Immature natural killer cell (primary cell): ENCODE measurements at regions not wholly inside any gene's neighbourhood (a gene's known extent, or its start where the extent isn't known, plus 50 kb on each side); places are given as distances from the start of the nearest gene placed in this dataset.

Experiments
- DNase-seq, 3 donors: peaks; one replicate each; pipeline ENCODE4 v3.0.0; 2022; ENCODE audit warnings: mixed read lengths in 1 of 3
- H3K27ac Mint-ChIP-seq, 6 donors: one replicate each; pipeline ENCODE4 v1.8.0; 2020; ENCODE audit warnings: mixed read lengths in 6 of 6, mild to moderate bottlenecking in 5 of 6, inconsistent platforms in 4 of 6, moderate library complexity in 3 of 6
- H3K27me3 Mint-ChIP-seq, 3 donors: one replicate each; pipeline ENCODE4 v1.8.0; 2020 to 2021; ENCODE audit warnings: low read depth in 3 of 3, mild to moderate bottlenecking in 3 of 3, mixed read lengths in 3 of 3, moderate library complexity in 3 of 3, inconsistent platforms in 1 of 3
- H3K36me3 Mint-ChIP-seq, 3 donors: one replicate each; pipeline ENCODE4 v1.8.0; 2020; ENCODE audit warnings: mixed read lengths in 3 of 3, inconsistent platforms in 2 of 3, mild to moderate bottlenecking in 2 of 3
- H3K4me1 Mint-ChIP-seq, 2 donors: one replicate each; pipeline ENCODE4 v1.8.0; 2020; ENCODE audit warnings: inconsistent platforms in 2 of 2, mild to moderate bottlenecking in 2 of 2, mixed read lengths in 2 of 2, moderate library complexity in 1 of 2
- H3K4me3 Mint-ChIP-seq, 5 donors: one replicate each; pipeline ENCODE4 v1.8.0; 2020; ENCODE audit warnings: mild to moderate bottlenecking in 5 of 5, mixed read lengths in 5 of 5, inconsistent platforms in 3 of 5, moderate library complexity in 3 of 5
- H3K9me3 Mint-ChIP-seq, 6 donors: one replicate each; pipeline ENCODE4 v1.8.0; 2020; ENCODE audit warnings: mild to moderate bottlenecking in 6 of 6, mixed read lengths in 6 of 6, inconsistent platforms in 4 of 6, moderate library complexity in 3 of 6

DNA sequence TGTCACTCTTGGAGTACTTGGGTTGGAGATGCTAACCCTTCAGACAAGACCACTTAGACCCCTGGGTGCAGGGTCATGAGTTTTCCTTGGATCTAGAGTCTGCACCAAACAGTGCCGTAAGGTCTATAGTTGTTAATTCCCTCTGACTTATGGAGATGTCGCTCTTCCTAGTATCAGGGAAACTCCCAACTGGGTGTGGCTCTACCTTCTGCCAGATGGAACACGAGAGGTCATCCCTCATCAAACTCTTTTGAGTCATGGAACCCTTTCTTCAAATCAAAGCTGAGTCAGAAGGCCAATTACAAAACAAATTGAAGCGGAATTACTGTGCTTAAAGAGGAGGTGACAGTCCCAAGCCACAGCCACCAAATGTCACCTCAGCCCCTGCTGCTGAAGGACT, 514.9 kb upstream of the PROK2 start:
- Mint-ChIP-seq H3K4me1 (no peaks in the 10 kb centered on the region), H3K36me3 (no peaks in the 10 kb centered on the region), H3K27ac (no peak overlapping the region), H3K4me3 (no peak overlapping the region), H3K9me3 (peaks cover 0 to 3% (median 0%) of the 10 kb centered on the region in 6 donors), H3K27me3 (peaks cover 2 to 9% (median 2%) of the 10 kb centered on the region in 3 donors)
- no peak for DNase-seq

DNA sequence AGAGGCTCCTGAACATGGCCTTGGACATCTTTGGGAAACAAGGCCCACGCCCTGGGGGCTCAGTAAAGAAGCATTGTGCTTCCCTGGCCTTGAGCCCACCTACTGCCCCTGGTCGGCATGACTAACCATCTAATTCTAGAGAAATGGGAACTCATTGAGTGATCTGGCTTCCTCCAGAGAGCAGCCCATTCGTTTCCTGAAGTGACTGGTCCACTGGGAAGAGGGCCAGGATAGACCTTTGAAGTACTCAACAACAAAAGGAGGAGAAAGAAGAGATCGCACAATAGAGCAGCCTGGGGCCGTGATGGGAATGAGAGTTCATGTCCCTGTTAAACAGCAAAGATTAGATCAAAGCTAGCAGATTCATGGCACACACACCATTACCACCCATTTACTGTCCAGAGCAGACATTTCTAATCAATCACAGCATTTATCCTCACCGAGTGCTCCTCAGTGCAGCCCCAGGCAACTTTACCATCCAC, 514.4 kb upstream of the PROK2 start:
- H3K36me3 Mint-ChIP-seq: no peaks in the 10 kb centered on the region
- no peak overlapping the region for H3K27ac Mint-ChIP-seq
- peaks cover 2 to 4% (median 2%) of the 10 kb centered on the region in 3 donors for H3K27me3 Mint-ChIP-seq
- no peak overlapping the region for H3K4me3 Mint-ChIP-seq
- H3K9me3 Mint-ChIP-seq: peaks cover 0 to 3% (median 0%) of the 10 kb centered on the region in 6 donors
- no peak for DNase-seq
- H3K4me1 Mint-ChIP-seq: no peaks in the 10 kb centered on the region

DNA sequence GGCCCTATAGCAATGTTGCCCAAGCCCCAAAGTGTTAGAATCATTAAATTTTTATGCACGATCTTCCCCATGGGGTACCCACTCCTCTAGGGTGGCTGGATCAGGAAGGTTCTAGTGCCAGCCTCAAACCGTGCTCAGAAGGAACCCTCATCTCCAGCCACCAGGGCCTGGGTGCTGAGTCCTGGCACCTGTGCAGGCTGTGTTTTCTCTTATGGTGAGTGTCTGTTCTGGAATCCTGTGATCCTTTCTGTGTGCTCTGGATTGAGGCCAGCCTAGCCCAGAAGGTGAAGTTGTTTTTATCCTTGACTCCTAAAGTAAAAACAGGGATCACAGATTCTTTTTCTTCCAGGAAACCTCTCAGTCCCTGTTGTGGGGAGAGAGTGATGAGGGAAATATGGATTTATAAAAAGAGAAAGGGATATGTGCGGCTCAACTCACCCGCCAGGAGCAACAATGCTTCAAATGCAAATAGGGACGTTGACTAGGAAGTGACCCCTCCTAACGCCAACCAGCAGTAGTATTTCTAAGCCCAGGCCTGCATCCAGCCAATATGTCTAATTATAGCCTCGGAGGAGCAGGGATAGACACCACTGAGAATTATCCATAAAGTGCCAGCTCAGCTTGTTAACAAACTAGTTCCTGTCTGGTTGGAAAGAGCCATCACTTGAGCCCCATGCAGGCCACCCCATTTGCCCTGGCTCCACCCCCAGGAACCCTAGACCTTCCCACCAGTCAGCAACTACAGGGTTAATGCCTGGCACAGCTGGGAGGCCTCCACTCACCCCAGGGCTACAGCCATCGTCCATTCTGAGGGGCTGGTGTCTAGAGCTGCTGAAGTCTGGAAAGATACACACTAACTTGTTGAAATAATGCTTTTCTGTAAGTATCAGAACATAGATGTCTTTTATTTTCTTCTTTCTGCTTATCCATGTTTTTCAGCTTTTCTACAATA, 513.5 kb upstream of the PROK2 start:
- Mint-ChIP-seq H3K4me3 (no peak overlapping the region), H3K27me3 (peaks cover 2 to 4% (median 2%) of the 10 kb centered on the region in 3 donors), H3K4me1 (no peaks in the 10 kb centered on the region), H3K9me3 (peaks cover 0 to 3% (median 0%) of the 10 kb centered on the region in 6 donors), H3K36me3 (no peaks in the 10 kb centered on the region), H3K27ac (no peak overlapping the region)
- DNase-seq: no peak

DNA sequence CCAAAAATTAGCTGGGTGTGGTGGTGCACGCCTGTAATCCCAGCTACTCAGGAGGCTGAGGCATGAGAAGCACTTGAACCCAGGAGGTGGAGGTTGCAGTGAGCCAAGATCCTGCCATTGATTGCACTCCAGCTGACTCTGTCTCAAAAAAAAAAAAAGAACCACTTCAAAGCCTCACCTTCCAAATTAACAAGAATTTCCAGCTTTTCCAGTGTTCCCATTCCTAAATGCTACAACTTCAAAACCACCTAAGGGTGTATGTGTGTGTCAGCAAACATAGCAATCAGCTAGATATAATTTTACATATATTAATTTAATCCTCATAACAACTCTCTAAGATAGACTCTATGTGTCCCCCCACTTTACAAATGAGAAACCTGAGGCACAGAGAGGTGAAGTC, 512.5 kb upstream of the PROK2 start:
- H3K4me1 Mint-ChIP-seq: no peaks in the 10 kb centered on the region
- peaks cover 0 to 3% (median 0%) of the 10 kb centered on the region in 6 donors for H3K9me3 Mint-ChIP-seq
- no peak overlapping the region for H3K27ac Mint-ChIP-seq
- DNase-seq: no peak
- peaks cover 2 to 4% (median 3%) of the 10 kb centered on the region in 3 donors for H3K27me3 Mint-ChIP-seq
- no peaks in the 10 kb centered on the region for H3K36me3 Mint-ChIP-seq
- no peak overlapping the region for H3K4me3 Mint-ChIP-seq

DNA sequence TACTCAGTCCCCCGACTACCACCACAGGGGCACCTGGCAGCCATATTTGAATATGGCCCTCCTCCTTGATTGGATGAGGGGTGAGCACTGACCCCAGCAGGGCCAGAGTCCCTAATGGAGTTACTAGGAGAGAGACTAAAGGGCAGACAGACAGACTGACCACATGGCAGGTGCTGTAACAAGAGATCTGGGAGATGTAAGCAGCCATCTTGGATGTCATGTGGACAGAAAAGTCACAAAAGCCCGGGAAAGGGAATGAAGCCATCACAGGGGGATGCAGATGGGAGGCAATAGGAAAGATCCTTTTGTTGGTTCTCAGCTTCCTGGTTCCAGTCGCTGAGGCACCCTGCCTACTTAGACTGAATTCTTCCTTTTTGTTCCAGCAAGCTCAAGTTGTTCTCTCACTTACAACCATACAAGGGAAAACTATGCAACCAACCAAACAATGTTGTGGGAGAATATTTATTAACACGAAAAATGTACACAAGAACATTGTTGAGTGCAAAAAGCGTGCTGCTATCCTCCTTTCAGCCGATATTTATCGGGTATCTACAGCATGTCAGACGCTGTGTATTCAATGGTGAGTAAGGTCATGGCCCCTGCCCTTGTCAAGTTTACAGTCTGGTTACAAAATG, 511.6 kb upstream of the PROK2 start:
- H3K4me1 Mint-ChIP-seq: no peaks in the 10 kb centered on the region
- no peak overlapping the region for H3K4me3 Mint-ChIP-seq
- DNase-seq: no peak
- no peak overlapping the region for H3K27ac Mint-ChIP-seq
- peaks cover 3 to 4% (median 4%) of the 10 kb centered on the region in 3 donors for H3K27me3 Mint-ChIP-seq
- H3K36me3 Mint-ChIP-seq: no peaks in the 10 kb centered on the region
- peaks cover 0 to 3% (median 0%) of the 10 kb centered on the region in 6 donors for H3K9me3 Mint-ChIP-seq

DNA sequence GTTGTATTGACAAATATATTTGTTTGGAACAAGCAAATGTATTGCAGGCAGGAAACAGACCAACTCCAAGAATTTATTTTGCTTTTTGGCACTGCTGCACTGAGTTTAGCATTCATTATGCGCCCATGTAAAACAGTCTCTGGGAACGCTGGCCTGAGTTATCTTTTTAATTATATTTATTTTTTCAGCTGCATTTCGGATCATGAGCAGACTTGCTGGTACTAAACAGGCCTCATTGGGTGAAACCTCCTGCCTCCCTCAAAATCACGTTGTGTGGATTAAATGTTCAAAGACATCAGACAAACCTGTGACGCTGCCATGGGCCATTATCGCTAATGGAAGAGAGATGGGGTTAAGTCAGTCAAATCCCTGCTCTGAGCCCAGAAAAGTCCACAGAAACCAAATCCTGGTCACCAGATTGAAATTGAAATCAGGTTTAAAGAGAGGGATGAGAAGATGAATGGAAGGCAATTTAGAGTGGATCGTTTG, 511.1 kb upstream of the PROK2 start:
- no peaks in the 10 kb centered on the region for H3K4me1 Mint-ChIP-seq

DNA sequence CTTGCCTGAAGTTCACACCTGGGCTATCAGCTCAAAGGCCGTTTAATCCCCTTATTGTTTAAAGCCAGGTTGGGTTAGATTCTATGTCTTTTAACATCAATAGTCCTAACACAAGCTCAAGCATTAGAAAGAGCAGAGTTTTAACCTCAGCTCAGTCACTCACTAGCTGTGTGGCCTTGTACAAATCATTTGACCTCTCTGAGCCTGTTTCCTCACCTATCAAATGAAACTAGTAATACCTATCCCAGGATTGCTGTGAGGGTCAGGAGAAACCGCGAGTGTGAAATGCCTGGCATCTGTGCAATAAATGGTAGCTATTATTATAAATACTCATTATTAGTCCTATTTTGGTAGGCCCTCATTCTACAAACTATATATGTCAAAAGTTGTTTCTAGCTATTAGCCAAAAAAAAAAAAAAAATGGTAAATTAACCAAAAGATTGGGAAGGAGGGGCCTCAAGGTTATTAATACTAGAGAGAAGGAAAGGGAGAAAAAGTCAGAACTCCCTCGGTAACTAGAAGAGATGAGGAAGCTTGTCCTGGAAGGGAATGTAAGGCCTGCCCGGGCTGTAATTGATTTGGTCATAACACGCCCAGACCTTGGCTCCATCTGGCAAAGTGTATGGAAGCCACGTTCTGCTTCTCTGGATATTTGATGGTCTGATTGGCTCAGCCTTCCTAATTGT, 510.5 kb upstream of the PROK2 start:
- Mint-ChIP-seq H3K36me3 (no peaks in the 10 kb centered on the region), H3K4me3 (no peak overlapping the region), H3K27ac (no peak overlapping the region), H3K4me1 (no peaks in the 10 kb centered on the region), H3K27me3 (peaks cover 3 to 7% (median 4%) of the 10 kb centered on the region in 3 donors), H3K9me3 (peaks cover 0 to 1% (median 0%) of the 10 kb centered on the region in 6 donors)
- no peak for DNase-seq

More for the DNA sequence above, 511.1 kb upstream of the PROK2 start:
- H3K4me3 Mint-ChIP-seq: no peak overlapping the region
- H3K27ac Mint-ChIP-seq: no peak overlapping the region
- peaks cover 3 to 4% (median 4%) of the 10 kb centered on the region in 3 donors for H3K27me3 Mint-ChIP-seq
- no peak for DNase-seq
- H3K9me3 Mint-ChIP-seq: peaks cover 0 to 3% (median 0%) of the 10 kb centered on the region in 6 donors
- H3K36me3 Mint-ChIP-seq: no peaks in the 10 kb centered on the region

DNA sequence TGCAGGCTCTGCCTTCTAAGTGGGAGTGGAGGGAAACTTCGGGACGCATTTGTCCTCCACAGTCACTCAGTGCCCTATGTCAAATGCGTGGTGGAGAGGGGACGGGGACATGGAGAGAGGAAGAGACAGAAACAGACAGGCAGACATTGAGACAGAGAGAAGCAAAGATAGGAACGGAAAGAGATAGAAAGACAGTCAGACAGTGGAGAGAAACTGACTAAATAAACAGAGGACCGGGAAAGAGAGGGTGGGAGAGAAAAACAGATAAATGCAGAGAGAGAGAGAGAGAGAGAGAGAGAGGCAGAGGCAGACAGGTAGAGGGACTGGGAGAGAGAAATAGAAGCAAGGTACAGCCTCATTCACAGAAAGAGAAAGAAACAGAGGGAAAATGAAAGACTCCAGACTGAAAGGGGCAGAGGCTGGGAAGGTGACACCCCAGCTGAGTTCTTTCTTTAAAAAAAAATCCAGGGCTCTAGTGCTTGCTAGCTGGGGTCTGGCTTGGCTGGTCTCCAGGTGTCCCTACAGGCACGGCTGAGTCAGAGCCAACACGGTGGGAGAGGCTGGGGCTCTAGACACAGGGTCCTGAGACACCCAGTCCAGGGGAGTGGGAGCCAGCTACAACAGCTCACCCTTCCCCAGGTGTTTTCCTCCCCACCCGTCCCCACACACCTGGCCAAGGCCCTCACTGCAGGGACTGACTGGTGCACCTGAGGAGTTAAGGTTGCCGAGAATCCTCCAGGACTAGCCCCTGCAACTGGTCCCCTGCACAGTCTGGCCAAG, 506.1 kb upstream of the PROK2 start:
- H3K4me3 Mint-ChIP-seq: no peak overlapping the region
- H3K4me1 Mint-ChIP-seq: peaks cover 13 to 16% of the 10 kb centered on the region in 2 donors
- DNase-seq: no peak
- H3K36me3 Mint-ChIP-seq: no peaks in the 10 kb centered on the region
- H3K27ac Mint-ChIP-seq: no peak overlapping the region
- no peaks in the 10 kb centered on the region for H3K9me3 Mint-ChIP-seq
- peaks cover 3 to 16% (median 7%) of the 10 kb centered on the region in 3 donors for H3K27me3 Mint-ChIP-seq

DNA sequence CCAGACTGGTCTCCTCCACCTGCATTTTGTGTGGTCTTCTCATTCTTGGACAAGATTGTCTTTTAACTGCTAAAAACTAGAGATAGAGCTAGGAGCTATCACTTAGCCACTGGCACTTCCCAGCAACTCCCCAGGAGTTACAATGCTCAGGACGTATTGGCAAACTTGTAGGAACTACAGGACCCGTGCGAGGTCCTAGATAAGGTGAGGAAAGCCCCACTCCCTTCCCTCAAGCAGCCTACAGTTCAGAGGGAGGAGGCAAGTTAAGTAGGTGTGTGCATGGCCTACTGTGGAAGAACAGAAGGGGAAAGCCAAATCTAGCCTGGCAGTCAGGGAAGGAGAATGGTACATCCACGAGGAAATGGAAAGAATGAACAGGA, 504.7 kb upstream of the PROK2 start:
- H3K27ac Mint-ChIP-seq: no peak overlapping the region
- no peaks in the 10 kb centered on the region for H3K9me3 Mint-ChIP-seq

DNA sequence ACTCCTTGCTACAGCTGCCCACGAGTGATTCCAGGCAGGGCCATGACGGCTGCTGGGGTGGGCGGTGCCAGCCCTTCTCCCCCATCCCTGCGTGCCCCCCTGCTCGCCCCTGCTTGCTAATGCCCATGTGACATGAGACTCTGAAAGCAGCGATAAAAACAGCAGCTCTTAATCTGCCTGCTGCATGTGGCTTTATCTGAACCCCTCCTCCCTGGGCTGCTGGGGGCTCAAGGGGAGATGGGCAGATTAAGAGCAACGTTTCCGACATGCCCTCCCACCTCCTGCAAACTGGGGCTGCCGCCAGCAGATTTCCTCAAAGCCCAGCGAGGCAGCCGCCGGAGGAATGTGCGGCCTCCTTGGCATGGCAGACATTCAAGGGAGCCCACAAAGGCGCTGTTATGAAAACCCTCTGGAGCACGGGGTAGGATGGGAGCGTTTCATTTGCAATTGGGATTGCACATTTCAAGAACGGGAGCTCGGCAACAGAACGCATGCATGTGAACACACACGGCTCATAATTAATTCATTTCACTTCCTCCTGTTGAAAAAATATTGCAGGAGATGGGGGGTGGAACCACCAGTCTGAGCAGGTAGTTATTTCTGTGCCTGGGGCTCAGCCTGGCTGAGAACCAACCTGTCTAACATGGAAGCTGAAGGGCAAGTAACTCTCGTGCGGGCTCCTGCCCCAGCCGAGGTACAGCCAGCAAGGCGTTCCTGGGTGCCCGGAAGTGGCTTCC, 504.2 kb upstream of the PROK2 start:
- Mint-ChIP-seq H3K36me3 (no peaks in the 10 kb centered on the region), H3K27me3 (peaks cover 5 to 16% (median 7%) of the 10 kb centered on the region in 3 donors), H3K27ac (no peak overlapping the region), H3K4me1 (peaks cover 13 to 16% of the 10 kb centered on the region in 2 donors), H3K9me3 (no peaks in the 10 kb centered on the region), H3K4me3 (peak overlapping the region; percentile 74 to 86 (median 80))
- DNase-seq: peak in 1 of 3 donors; percentile 11

More for the DNA sequence above, 504.7 kb upstream of the PROK2 start:
- Mint-ChIP-seq H3K36me3 (no peaks in the 10 kb centered on the region), H3K4me1 (peaks cover 13 to 16% of the 10 kb centered on the region in 2 donors), H3K4me3 (peak overlapping the region; percentile 17 to 86 (median 80)), H3K27me3 (peaks cover 5 to 16% (median 7%) of the 10 kb centered on the region in 3 donors)
- no peak for DNase-seq

DNA sequence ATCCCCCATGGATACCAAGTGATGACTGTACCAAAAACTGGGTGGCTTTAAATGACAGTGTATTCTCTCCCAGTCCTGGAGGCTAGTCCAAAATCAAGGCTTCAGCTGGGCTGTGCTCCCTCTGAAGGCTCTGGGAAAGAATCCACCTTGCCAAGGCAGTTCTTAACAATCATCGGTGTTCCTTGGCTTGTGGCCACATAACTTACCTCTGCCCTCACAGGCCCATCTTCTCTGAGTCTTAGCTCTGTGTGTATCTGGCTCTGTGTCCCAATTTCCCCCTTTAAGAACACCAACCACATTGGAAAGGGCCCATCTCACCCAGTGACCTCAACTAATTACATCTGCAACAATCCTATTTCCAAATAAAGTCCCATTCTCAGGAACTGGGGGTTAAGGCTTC, 503.0 kb upstream of the PROK2 start:
- Mint-ChIP-seq H3K27ac (no peak overlapping the region), H3K36me3 (no peaks in the 10 kb centered on the region), H3K4me3 (peak overlapping the region in 2 of 5 donors; percentile 53 to 80), H3K9me3 (peaks cover 0 to 2% (median 0%) of the 10 kb centered on the region in 6 donors), H3K27me3 (peaks cover 5 to 14% (median 6%) of the 10 kb centered on the region in 3 donors), H3K4me1 (peaks cover 13 to 16% of the 10 kb centered on the region in 2 donors)
- DNase-seq: no peak

DNA sequence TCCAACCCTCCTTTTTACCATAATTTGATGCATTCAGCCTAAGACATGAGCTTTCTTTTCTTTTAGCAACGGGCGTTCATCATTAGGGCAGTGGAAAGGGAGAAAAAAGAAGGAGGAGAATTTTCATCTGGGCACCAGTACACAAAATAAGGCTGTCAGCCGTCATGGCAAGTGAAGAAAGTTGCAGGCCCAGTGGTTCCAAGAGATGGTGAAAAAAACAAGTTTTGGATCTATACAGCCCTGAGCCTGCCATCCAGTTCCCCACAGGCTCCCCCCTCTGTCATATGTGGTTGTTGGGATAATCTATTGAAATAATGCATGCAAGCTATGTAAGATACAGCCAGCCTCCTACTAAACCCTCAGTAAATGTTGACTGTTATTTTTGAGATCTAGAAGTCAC, 500.6 kb upstream of the PROK2 start:
- Mint-ChIP-seq H3K4me3 (no peak overlapping the region), H3K9me3 (peaks cover 0 to 4% (median 0%) of the 10 kb centered on the region in 6 donors), H3K27ac (no peak overlapping the region), H3K4me1 (peaks cover 13 to 16% of the 10 kb centered on the region in 2 donors), H3K36me3 (no peaks in the 10 kb centered on the region), H3K27me3 (peaks cover 5 to 11% (median 5%) of the 10 kb centered on the region in 3 donors)
- DNase-seq: no peak
